ENCODE measurements at regions not wholly inside any gene's neighbourhood (a gene's known extent, or its start where the extent isn't known, plus 50 kb on each side); places are given as distances from the start of the nearest gene placed in this dataset.

DNA sequence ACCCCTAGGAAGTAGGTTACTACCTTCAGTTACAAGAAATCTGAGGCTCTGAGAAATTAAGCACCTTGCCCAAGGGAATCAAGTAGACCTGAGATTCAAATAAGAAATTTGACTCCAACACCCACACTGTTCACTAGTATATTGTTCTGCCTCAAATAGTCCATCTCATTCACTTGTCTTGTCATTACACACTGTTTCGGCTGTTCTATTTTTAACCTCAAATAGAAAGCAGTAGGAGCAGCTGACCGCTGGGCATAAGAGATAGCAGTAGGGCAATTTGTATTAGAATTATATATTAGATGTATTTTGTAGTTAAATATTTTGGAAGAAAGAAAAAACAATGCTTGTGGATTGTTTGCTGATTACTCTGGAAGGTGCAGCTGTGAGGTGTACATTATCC is 185.1 kb downstream of the INHBA start:
- DNase-seq: no peak

DNA sequence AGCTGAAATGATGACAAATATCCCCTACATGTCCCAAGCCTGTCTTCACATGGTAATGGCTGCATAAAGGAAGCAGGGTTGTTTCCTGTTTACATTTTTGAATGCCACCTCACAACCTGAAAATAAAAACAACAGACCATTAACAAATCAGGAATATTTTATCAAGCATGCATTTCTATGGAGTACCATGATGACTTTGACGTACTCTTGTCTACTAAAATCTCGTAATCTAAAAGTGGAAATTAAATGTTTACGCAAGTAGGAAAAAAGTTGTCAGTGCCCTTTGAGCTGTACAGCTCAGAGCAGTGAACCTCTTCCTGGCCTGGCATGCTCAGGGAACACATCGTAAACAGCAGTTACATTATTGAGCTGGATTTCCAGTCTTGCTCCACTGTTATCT is 194.1 kb downstream of the INHBA start:
- no peak for DNase-seq

DNA sequence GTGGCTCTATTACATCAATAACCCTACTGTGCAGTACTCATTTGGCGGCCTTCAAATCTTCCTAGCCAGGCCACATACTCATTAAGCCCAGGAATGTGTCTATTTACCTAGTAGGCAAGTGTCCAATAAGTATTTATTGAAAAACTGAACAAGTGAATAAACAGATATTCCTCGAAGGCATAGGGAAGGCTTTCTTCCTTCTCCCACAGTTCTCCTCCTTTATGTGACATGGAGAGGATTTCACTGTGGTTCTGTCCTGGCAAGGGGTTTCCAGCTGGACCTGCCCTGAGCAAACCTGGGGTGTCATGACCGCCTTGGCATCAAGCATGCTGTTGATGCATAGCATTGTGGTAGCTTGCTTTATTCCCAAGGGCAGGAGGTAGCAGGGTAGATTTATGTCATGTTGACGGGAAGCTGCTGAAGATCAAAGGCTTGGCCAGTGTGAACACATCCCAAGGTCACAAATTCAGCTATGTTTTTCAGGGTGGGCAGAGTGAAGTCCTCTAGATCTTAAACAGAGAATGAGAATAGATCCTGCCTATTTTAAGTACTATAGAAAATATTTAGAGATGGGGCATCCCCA is 195.1 kb downstream of the INHBA start:
- DNase-seq: no peak

DNA sequence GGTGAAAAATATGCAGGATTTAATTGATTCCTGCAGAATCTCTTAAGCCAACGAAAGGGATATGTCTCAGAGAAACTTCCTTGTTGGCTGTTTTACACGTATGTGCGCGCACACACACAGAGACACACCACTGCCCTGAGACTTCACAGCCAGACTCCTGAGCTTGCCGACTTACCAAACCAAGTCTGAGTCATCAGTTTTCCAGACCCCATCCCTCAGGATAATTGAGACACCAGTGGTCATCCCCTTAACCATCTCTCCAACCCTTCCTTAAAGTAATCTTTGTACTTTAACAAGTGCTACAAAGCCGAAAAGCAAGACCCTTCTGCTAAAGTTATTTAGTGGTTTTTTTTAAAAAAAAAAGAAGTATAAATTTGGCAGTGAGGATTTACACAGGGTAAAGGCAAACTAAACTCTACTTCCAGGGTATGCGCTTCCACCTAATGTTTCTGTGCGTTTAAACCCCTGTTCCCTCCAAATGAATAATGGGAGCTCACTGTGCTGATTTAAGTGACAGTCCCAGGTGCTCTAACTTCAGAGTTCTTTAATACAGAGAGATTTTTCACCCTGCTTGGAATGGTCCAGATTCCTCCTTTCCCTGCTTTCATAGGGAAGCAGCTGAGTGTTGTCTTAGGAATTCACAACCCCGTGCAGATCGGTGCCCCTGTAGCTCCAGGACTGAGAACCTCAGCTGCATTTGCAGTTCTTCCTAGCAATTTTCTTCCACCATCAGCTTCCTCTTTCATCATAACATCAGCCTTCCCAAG is 198.5 kb downstream of the INHBA start:
- DNase-seq: no peak

DNA sequence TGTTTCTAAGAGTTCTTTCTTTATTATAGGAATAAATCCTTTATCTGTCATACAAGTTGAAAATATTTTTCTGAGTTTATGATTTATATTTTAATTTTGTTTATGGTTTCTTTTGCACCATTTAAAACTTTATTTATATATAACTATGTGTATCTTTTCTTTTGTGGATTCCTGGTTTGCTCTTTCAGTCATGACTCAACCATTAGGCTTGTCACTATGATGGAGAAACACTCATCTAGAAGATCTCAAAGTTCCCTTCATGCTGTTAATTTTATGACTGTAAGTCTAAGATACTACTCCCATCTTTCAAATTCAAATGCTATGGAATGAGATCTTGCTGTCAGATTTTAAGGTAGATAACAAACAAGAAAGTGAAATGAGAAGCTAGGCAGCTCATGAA is 199.5 kb downstream of the INHBA start:
- DNase-seq: no peak

DNA sequence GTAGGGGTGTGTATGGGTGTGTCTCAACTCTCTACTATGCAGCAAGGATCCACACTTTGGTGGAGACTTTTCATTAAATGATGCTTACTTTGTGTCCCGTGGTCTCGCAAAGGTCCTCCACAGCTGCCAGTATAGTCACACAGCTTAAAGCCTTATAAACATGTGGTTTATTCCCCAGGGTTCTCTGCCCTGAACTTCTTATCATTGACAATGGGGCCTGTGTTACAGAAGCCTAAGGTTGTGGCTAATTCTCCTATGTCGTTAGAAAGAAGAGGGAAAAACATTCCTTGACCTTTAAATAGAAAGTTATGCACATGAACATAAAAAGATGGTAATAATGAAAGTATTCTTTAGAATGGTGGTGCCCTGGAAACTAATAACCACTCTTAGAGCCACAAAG is 201.4 kb downstream of the INHBA start:
- DNase-seq: no peak

DNA sequence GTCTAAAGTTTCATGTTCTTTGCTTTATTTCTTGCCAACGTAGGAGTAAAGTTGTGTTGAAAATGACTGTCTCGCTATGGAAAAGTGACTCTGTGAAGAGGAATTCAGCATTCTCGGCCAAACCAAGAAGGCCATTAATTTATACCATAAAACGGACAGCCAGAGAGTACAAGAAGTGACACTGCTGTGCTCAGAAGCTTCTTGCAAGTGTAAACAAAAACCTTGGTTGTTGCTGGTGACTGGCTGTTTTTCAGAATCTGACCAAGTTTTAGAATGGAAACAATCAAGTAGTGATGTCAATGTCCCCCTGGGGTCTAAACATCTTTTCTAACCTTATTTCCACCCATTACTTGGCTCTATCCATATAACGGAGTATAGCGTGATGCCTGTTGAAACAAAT is 201.9 kb downstream of the INHBA start:
- DNase-seq: no peak

DNA sequence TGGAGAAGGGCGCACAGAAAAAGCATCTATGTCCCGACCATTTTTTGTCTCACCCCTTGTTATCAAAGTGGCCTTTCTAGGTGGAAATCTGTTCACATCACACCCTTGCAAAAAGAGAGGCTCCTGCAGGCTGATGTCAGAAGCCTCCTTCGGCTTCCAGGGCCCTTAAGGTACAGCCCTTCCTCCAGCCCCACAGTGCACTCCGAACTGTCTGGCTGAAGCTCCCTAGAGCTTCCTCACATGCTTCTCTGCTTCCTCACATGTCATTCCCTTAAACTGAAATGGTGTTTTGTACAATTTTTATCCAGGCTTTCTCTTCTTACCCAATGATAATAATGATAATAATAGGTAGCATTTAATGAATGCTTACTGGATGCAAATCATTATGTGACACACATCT is 210.3 kb downstream of the INHBA start:
- DNase-seq: no peak

DNA sequence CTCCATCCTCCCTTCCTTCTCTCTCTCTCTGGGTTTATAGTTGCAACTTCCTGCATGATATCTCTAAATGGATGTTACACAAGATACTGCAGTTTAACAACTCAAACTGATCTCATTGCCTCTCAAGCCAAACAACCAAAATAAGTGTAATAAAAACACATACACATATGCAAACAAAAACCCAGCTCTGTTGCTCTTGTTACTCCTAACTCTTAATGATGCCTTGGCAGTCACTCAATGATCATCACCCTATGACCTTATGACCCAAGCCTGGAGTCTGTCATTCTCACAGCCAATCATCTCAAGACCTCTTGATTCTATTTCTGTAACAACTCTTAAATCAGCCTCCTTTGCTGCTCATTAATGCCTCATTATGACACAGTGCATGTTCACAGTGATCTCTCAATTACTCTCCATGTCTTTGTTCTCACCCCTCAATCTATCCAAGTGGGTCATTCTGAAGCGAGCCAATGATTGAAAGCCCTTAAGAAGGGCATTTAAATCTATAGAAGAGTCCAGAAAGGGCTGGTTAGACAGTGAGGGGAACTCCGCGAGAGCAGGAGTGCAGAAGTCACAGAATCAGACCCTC is 210.9 kb downstream of the INHBA start:
- DNase-seq: no peak

DNA sequence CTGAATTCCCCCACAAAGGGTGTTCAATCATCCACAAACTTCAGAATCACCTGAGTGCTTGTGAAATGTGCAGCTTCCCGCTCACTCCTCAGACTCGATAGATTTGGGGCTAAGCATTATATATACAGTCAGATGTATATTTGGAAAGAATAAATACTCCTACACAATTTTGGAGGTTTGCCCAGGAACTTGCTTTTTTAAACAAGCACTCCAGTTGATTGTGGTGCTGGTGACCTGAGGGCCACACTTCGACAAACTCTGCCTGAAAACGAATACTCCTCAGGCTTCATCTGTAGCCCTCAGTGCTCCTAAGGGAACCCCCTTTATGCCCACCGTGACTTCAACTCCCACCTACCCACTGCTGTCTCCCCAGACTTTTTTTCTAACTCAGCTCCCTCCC is 211.6 kb downstream of the INHBA start:
- DNase-seq: no peak

DNA sequence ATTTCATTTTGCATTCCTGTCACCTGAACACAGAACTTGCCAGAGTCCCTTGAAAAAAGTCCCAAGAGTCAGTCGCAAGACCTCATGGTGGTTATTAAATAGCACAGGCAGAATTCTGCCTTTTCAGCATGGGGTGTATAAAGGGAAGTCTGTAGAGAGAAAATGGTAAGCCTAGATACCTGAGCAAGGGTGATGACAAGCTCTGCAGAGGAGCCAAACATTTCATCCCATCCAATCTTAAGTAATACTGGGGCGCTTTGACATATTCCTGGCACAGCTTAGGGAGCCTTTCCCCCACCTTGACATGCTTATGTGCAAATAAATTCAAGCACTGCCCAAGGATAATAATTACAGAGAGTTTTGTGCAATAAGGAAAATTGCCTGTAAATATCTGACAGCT is 213.0 kb downstream of the INHBA start:
- no peak for DNase-seq

DNA sequence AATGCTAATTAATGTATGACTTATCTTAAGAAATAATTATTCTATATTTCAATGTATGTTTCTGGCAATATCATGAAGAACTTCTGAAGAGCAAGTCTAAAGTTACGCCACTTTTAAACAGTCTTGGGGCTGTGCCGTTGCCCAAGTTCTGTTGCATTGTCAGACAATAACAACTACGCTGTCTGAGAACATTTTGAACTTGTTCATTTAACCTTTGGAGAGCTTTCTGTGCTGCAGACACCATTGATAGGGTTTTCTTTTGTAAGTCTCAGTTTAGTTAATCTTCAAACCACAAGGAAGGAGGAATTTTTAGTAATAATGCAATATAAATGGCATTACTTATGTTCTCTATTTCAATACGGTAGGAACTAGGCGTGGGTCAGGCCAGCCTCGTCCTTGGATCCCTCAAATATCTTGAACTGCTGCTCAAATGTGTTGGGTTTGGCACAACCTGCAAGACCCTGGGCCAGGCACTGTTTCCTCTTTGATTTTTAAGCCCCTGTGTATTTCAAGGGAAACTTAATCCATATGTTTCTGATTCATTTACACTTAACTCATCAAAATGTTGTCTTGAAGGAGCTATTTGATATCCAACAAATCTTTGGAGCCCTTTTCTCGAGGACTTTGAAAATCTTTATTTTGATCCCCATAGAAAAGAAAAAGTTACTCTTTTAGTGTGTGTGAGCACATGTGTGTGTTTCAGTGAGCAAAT is 215.5 kb downstream of the INHBA start:
- no peak for DNase-seq

DNA sequence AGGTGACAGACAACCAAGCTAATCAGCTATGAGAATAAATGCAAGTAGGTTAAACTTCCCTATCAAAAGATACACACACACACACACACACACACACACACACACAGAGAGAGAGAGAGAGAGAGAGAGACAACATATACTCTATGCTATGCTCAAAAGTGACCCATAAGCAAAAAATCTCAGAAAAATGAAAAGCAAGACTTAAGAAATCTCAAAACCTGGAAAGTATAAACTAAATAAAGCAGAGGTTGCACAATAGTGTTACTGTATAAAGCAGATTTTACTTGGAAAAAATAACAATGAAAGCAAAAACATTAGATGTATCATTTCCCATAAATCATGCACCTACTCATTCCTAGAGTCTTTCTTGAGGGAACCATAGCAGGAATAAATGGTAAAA is 221.5 kb downstream of the INHBA start:
- no peak for DNase-seq

DNA sequence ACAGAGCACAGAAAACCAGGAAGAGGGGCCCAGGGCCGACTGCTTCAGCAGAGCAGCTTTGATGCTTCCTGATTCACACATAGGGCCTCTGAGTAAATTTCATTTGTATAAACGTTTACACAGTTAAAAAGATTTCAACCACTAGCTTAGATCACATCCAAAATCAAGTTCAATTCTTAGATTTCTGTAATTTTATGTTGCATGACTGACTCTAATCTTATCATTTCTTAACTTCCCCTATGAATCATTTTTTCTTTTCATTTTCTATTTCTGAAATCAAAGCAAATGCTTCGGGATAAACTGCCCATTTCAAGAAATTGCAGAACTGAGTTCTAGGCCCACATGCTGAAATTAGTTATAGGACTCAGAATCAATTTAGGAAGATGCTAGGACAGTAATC is 224.7 kb downstream of the INHBA start:
- DNase-seq: no peak

DNA sequence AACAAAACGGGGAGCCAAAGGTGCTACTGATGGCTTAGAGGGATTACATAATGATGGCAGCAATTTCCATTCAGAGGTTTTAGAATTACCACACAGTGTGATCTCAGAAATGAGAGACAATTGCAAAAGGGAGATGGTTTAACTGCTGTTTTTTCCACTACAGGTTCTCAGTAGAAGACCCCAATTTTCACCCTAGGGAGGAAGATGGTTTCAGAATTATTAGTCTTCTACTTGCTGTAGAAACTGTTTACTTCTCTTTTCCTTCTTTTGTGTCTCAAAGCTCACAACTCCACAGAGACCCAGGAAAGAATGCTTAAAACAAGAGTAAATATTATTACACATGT is 226.5 kb downstream of the INHBA start:
- no peak for DNase-seq

DNA sequence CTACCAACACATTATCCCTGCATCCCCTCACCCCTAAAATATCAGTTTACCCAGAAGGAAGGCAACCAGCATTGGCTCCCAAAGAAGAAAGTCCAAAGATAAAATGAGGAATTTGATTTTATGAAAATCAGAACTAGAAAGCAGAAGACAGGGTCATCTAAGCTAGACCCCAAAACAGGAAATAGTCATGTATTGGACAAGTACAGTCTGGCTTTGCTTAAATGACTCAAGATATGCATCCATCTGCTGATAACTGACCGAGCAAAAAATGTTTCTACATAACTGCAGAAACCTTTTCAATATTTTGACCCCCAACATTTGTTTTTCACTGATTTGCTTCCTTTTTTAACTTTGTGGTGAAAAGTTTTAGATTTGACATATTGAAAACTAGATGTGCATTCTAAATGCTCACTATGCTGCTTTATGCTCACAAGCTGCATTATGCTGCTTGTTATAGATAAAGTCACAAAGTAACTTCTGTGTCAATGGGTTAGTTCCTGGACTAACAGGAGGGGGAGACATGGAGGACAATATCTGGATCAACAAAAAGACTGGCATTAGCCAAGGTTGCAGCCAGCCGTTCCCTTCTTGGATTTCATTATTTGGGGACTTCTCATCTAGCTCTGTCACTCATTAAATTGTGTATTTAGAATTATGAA is 227.0 kb downstream of the INHBA start:
- DNase-seq: no peak

DNA sequence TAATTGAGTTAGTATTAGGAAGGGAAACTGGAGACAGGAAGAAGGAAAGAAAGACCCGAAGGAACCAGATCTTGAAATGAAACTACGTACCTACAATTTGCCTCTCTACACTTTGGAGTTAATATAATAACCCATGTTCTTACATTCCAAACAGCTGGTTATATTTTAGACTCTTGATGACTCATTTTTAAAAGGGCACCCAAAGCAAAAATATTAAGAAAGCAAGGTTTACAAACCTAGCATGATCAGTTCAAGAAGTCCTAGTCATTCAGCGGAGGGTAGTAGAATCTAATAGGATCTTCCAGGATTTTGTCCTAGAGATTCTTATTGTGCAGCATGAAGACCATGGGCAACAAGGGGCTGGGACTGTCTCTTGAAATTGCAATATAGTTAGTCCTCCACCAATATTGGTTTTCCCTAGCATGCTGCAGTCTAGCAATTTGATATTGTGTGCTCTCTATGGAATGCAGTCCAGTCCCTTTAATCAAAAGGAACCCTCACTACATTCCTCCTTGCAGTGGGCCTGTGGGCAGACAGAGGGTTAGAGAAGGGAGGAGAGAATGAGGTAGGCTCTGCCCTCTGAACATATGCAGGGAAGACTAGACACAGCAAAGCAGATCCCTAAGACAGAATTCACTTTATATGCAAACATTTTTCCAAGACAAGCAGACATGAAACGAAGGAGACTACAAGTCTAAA is 230.3 kb downstream of the INHBA start:
- no peak for DNase-seq

DNA sequence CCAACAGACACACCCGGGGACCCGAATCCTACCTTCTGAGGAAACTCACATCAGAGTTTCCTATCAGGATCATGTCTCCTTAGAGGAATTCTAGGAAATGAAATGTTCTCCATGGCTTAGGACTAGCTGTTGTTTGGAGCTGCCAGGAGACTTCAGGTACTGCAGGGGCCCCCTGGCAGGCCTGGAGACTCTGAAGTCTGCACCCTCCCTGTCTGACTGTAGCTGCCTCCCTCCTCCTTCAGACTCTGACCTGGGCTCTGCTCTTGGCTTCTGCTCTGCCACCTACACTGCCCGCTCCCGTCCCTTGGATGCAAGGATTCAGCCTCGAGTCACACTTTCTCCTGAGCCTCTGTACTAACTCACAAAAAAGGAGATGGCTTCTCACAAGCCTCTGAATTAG is 232.8 kb downstream of the INHBA start:
- no peak for DNase-seq

DNA sequence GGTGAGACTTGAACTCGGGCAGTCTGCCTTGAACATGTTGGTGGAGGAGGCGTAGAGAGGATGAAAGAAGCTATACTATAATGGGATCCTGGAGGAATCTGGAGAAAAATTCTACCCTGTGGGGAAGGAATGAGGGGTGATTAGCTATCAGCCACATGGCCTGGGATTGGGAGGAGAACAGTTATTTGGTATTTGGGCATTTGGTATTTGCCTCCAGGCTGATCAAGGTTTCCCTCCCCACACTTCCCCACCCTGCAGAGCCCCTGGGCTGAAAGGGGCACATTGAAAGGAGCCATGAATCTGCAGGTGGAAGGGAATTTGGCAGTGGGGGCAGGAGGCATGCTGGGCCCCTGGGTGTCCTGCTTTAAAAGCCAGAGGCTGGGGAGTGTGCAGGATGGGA is 235.3 kb downstream of the INHBA start:
- no peak for DNase-seq

DNA sequence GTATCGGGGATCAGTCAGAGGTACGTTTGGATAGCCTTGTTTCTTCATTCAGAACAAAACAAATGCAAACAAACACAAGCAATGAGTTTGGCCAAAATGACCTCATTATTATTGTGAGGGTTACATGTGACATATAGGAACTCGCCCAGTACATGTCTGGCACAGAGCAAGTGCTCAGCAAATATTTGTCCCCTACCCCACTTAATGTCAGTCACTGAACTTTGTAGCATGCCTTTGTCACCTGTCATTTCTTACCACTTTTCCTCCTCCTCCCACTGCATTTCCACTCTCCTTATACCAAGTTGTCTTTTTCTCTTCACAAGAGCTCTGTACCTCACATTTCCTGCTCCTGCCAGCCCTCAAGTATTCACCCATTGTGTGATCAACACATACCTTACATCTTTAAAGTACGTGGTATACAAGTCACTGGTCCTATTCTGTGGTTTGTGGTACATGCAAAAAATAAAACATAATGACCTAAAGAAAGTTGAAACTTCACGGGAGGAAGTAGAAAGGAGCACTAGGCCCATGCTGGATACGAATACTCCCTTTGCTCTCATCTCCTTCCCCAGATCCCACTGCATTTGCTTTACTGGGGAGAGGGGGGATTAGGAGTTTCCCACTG is 236.0 kb downstream of the INHBA start:
- no peak for DNase-seq

DNA sequence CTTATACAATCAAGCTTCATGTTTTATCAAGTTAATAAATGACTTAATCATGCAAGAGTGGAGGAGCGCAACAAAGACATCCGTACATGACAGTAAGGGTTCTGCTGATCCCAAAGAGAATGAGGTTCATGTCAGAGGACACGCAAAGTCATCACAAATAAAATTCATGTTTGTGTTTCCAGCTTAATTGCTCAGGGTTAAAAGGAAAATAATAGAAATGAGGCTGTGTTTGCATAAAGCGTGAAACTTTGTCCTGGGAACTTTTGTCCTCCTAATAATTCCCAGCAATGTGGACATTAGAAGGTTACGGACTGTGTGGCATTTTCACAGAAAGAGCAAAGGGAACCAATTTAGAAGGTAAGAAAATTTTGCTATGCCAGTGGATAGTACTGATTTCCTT is 237.3 kb downstream of the INHBA start:
- DNase-seq: no peak

DNA sequence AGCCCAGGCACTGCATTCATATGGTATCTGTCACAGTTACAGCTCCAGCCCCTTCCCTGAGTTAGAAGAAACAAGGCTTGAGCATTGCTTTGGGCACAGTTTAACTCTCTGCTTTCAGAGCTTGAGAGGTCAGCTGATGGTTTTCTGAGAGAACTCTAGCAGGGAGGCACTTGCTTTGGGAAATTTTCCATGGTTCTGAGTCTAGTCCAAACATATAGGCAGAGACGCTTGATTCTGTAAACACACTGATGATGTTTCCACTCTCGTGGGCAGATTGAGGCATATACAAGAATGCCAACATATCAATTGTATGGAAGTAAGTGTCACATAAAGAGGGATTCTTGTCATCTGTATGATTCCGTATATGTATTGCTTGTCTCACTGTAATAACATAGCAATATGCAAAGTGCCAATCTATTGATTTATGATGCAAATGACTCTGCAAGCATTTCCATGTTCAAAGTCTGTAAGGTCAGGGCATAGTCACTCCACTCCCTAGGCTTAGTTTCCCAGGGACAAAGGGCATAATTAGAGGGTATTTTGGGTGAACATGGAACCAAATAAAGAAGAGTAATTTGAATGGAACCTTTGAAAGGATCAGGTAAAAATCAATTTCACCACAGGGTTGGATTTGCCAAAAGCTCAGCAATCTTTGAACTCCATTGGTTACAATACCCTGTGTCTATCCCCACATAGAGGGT is 239.0 kb downstream of the INHBA start:
- DNase-seq: no peak

Data from CD4-positive, alpha-beta T cell treated with Interleukin-15 for 1 hour (primary cell).